ENCODE measurements at regions not wholly inside any gene's neighbourhood (a gene's known extent, or its start where the extent isn't known, plus 50 kb on each side); places are given as distances from the start of the nearest gene placed in this dataset.

GRCh38 chr4:162403419-162403818 lies 239.6 kb upstream of the FSTL5 start:
- H3K79me2 ChIP-seq (ENCODE audit: insufficient read depth), result no peaks in the 10 kb centered on the region
- no peak overlapping the region for H3K4me2 ChIP-seq (ENCODE audit: unreplicated experiment)
- H2AFZ ChIP-seq, result no peak overlapping the region
- H3K9ac ChIP-seq, result no peak overlapping the region
- H3K9me3 ChIP-seq (ENCODE audit: low read depth), result no peaks in the 10 kb centered on the region
- H3K27ac ChIP-seq, result no peak overlapping the region
- H3K4me1 ChIP-seq (ENCODE audit: insufficient read depth), result no peaks in the 10 kb centered on the region
- in situ Hi-C loops (cut with MboI), result no loop called here
- H3K36me3 ChIP-seq (ENCODE audit: low read depth), result no peaks in the 10 kb centered on the region
- TF ChIP-seq EZH2phosphoT487 (IDR thresholded peaks at IDR 0.05; ENCODE audit: insufficient read depth, low read depth), result no peak
- TF ChIP-seq EZH2 (IDR thresholded peaks at IDR 0.05; ENCODE audit: insufficient read depth, poor library complexity, severe bottlenecking), result no peak
- WGBS, 2 experiments (ENCODE audit: low coverage in 1 of 2, low lambda C conversion rate in 2 of 2, missing lambda C conversion rate in 2 of 2), result 2 to 7% methylated on average over 2 of the region's 2 CpGs
- DNase-seq, result no peak
- no peaks in the 10 kb centered on the region for H4K20me1 ChIP-seq (ENCODE audit: insufficient read depth)
- H3K27me3 ChIP-seq (replicated peaks; ENCODE audit: insufficient read depth), result no peaks in the 10 kb centered on the region
- no peak overlapping the region for H3K4me3 ChIP-seq
- no peaks in the 10 kb centered on the region for H3F3A ChIP-seq (ENCODE audit: insufficient read depth)
- H3K9me2 ChIP-seq (ENCODE audit: insufficient read depth), result no peaks in the 10 kb centered on the region

- Histone ChIP-seq H3K4me3 (no peak overlapping the region), H3K4me1 (ENCODE audit: insufficient read depth) (no peaks in the 10 kb centered on the region), H3K27ac (no peak overlapping the region), H3K27me3 (replicated peaks; ENCODE audit: insufficient read depth) (no peaks in the 10 kb centered on the region), H3K79me2 (ENCODE audit: insufficient read depth) (no peaks in the 10 kb centered on the region), H3K9me2 (ENCODE audit: insufficient read depth) (no peaks in the 10 kb centered on the region), H3F3A (ENCODE audit: insufficient read depth) (no peaks in the 10 kb centered on the region), H2AFZ (no peak overlapping the region), H3K36me3 (ENCODE audit: low read depth) (no peaks in the 10 kb centered on the region), H3K9ac (no peak overlapping the region), H4K20me1 (ENCODE audit: insufficient read depth) (no peaks in the 10 kb centered on the region), H3K9me3 (ENCODE audit: low read depth) (no peaks in the 10 kb centered on the region), H3K4me2 (ENCODE audit: unreplicated experiment) (no peak overlapping the region)
- 37 to 45% methylated on average over 5 of the region's 5 CpGs for WGBS, 2 experiments (ENCODE audit: low coverage in 1 of 2, low lambda C conversion rate in 2 of 2, missing lambda C conversion rate in 2 of 2)
- no peak for DNase-seq
- in situ Hi-C loops (cut with MboI), result no loop called here
- TF ChIP-seq EZH2phosphoT487 (IDR thresholded peaks at IDR 0.05; ENCODE audit: insufficient read depth, low read depth) (no peak), EZH2 (IDR thresholded peaks at IDR 0.05; ENCODE audit: insufficient read depth, poor library complexity, severe bottlenecking) (no peak)
Observed at GRCh38 chr4:162401021-162401420, 237.2 kb upstream of the FSTL5 start.

GRCh38 chr4:162392946-162393345 lies 229.1 kb upstream of the FSTL5 start:
- 77 to 86% methylated on average over 1 of the region's 1 CpG for WGBS, 2 experiments (ENCODE audit: low coverage in 1 of 2, low lambda C conversion rate in 2 of 2, missing lambda C conversion rate in 2 of 2)
- no peaks in the 10 kb centered on the region for H3F3A ChIP-seq (ENCODE audit: insufficient read depth)
- no peaks in the 10 kb centered on the region for H3K9me2 ChIP-seq (ENCODE audit: insufficient read depth)
- H3K27ac ChIP-seq, result no peak overlapping the region
- H4K20me1 ChIP-seq (ENCODE audit: insufficient read depth), result no peaks in the 10 kb centered on the region
- H3K9ac ChIP-seq, result no peak overlapping the region
- no peaks in the 10 kb centered on the region for H3K9me3 ChIP-seq (ENCODE audit: low read depth)
- no peak overlapping the region for H3K4me3 ChIP-seq
- no peak overlapping the region for H3K4me2 ChIP-seq (ENCODE audit: unreplicated experiment)
- no peaks in the 10 kb centered on the region for H3K79me2 ChIP-seq (ENCODE audit: insufficient read depth)
- no peaks in the 10 kb centered on the region for H3K27me3 ChIP-seq (replicated peaks; ENCODE audit: insufficient read depth)
- in situ Hi-C loops (cut with MboI), result no loop called here
- DNase-seq, result no peak
- no peaks in the 10 kb centered on the region for H3K36me3 ChIP-seq (ENCODE audit: low read depth)
- no peaks in the 10 kb centered on the region for H3K4me1 ChIP-seq (ENCODE audit: insufficient read depth)
- H2AFZ ChIP-seq, result no peak overlapping the region
- TF ChIP-seq EZH2 (IDR thresholded peaks at IDR 0.05; ENCODE audit: insufficient read depth, poor library complexity, severe bottlenecking) (no peak), EZH2phosphoT487 (IDR thresholded peaks at IDR 0.05; ENCODE audit: insufficient read depth, low read depth) (no peak)

- no peak for TF ChIP-seq EZH2 (IDR thresholded peaks at IDR 0.05; ENCODE audit: insufficient read depth, poor library complexity, severe bottlenecking)
- TF ChIP-seq EZH2phosphoT487 (IDR thresholded peaks at IDR 0.05; ENCODE audit: insufficient read depth, low read depth), result no peak
- in situ Hi-C loops (cut with MboI), result no loop called here
Observed at GRCh38 chr4:162366146-162366545, 202.3 kb upstream of the FSTL5 start.

GRCh38 chr4:162364651-162365050 lies 200.9 kb upstream of the FSTL5 start:
- H3K9ac ChIP-seq, result no peak overlapping the region
- no peaks in the 10 kb centered on the region for H3F3A ChIP-seq (ENCODE audit: insufficient read depth)
- H2AFZ ChIP-seq, result no peak overlapping the region
- no peaks in the 10 kb centered on the region for H4K20me1 ChIP-seq (ENCODE audit: insufficient read depth)
- H3K36me3 ChIP-seq (ENCODE audit: low read depth), result no peaks in the 10 kb centered on the region
- in situ Hi-C loops (cut with MboI), result no loop called here
- no peaks in the 10 kb centered on the region for H3K79me2 ChIP-seq (ENCODE audit: insufficient read depth)
- H3K4me1 ChIP-seq (ENCODE audit: insufficient read depth), result no peaks in the 10 kb centered on the region
- no peak for DNase-seq
- H3K27ac ChIP-seq, result no peak overlapping the region
- H3K4me2 ChIP-seq (ENCODE audit: unreplicated experiment), result no peak overlapping the region
- H3K4me3 ChIP-seq, result no peak overlapping the region
- no peaks in the 10 kb centered on the region for H3K27me3 ChIP-seq (replicated peaks; ENCODE audit: insufficient read depth)
- 6 to 11% methylated on average over 1 of the region's 1 CpG for WGBS, 2 experiments (ENCODE audit: low coverage in 1 of 2, low lambda C conversion rate in 2 of 2, missing lambda C conversion rate in 2 of 2)
- TF ChIP-seq EZH2phosphoT487 (IDR thresholded peaks at IDR 0.05; ENCODE audit: insufficient read depth, low read depth), result no peak
- no peak for TF ChIP-seq EZH2 (IDR thresholded peaks at IDR 0.05; ENCODE audit: insufficient read depth, poor library complexity, severe bottlenecking)
- no peaks in the 10 kb centered on the region for H3K9me3 ChIP-seq (ENCODE audit: low read depth)
- no peaks in the 10 kb centered on the region for H3K9me2 ChIP-seq (ENCODE audit: insufficient read depth)

More at GRCh38 chr4:162366146-162366545, 202.3 kb upstream of the FSTL5 start:
- no peaks in the 10 kb centered on the region for H3K27me3 ChIP-seq (replicated peaks; ENCODE audit: insufficient read depth)
- no peaks in the 10 kb centered on the region for H3F3A ChIP-seq (ENCODE audit: insufficient read depth)
- H3K4me2 ChIP-seq (ENCODE audit: unreplicated experiment), result no peak overlapping the region
- no peaks in the 10 kb centered on the region for H3K4me1 ChIP-seq (ENCODE audit: insufficient read depth)
- no peaks in the 10 kb centered on the region for H3K79me2 ChIP-seq (ENCODE audit: insufficient read depth)
- H3K36me3 ChIP-seq (ENCODE audit: low read depth), result no peaks in the 10 kb centered on the region
- H3K9me3 ChIP-seq (ENCODE audit: low read depth), result no peaks in the 10 kb centered on the region
- H2AFZ ChIP-seq, result no peak overlapping the region
- no peak overlapping the region for H3K4me3 ChIP-seq
- H3K9ac ChIP-seq, result no peak overlapping the region
- DNase-seq, result no peak
- no peak overlapping the region for H3K27ac ChIP-seq
- H3K9me2 ChIP-seq (ENCODE audit: insufficient read depth), result no peaks in the 10 kb centered on the region
- no peaks in the 10 kb centered on the region for H4K20me1 ChIP-seq (ENCODE audit: insufficient read depth)
